ENCODE measurements at regions not wholly inside any gene's neighbourhood (a gene's known extent, or its start where the extent isn't known, plus 50 kb on each side); places are given as distances from the start of the nearest gene placed in this dataset.

DNA sequence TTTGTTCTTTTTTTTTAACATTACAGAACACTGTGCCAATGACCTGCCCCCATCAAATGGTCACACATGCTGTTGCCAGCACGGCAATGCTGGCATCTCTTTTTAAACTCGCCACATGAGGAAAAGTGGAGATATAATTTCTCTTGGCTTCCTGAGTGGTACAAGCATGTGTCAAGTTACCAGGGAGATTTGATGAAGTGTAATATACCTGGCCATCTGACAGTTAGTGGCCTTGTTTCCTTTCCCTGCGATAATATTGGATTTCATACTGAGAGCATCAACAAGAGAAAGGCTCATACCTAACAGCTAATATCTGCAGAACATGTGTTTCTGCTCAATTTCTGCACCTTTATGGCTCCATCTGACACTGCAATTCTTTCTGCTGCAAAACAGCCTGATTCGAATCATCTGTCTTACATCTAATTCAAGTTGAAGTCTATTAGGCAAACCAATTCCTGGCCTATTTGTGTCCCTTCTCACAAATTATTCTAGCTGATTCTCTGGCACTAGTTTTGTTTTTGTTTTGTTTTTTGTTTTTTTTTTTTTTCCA lies 519.5 kb downstream of the PREX1 start:
- H2AFZ ChIP-seq (ENCODE audit: low read length), result no peak overlapping the region
- H3K36me3 ChIP-seq (ENCODE audit: insufficient read depth, low read length), result no peaks in the 10 kb centered on the region
- H3K27ac ChIP-seq (ENCODE audit: low read depth, low read length), result no peak overlapping the region
- peaks cover 16% of the 10 kb centered on the region for H3K27me3 ChIP-seq (ENCODE audit: insufficient read depth, low read length)
- no peak for DNase-seq (ENCODE audit: insufficient read length, low spot score, missing footprints)
- no peaks in the 10 kb centered on the region for H3K4me1 ChIP-seq (ENCODE audit: insufficient read depth, low read length)
- TF ChIP-seq, protein P1, sequence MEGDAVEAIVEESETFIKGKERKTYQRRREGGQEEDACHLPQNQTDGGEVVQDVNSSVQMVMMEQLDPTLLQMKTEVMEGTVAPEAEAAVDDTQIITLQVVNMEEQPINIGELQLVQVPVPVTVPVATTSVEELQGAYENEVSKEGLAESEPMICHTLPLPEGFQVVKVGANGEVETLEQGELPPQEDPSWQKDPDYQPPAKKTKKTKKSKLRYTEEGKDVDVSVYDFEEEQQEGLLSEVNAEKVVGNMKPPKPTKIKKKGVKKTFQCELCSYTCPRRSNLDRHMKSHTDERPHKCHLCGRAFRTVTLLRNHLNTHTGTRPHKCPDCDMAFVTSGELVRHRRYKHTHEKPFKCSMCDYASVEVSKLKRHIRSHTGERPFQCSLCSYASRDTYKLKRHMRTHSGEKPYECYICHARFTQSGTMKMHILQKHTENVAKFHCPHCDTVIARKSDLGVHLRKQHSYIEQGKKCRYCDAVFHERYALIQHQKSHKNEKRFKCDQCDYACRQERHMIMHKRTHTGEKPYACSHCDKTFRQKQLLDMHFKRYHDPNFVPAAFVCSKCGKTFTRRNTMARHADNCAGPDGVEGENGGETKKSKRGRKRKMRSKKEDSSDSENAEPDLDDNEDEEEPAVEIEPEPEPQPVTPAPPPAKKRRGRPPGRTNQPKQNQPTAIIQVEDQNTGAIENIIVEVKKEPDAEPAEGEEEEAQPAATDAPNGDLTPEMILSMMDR (IDR thresholded peaks at IDR 0.05; ENCODE audit: extremely low read depth, low read depth, low read length), result no peak
- H3K9me3 ChIP-seq (ENCODE audit: low read depth, low read length), result no peaks in the 10 kb centered on the region
- H4K20me1 ChIP-seq (ENCODE audit: insufficient read depth, low read length), result no peaks in the 10 kb centered on the region
- no peaks in the 10 kb centered on the region for H3K79me2 ChIP-seq (ENCODE audit: insufficient read depth, low read length)
- H3K4me2 ChIP-seq (ENCODE audit: insufficient read depth, low read length), result no peak overlapping the region
- H3K4me3 ChIP-seq (ENCODE audit: insufficient read depth, low read length), result no peak overlapping the region

DNA sequence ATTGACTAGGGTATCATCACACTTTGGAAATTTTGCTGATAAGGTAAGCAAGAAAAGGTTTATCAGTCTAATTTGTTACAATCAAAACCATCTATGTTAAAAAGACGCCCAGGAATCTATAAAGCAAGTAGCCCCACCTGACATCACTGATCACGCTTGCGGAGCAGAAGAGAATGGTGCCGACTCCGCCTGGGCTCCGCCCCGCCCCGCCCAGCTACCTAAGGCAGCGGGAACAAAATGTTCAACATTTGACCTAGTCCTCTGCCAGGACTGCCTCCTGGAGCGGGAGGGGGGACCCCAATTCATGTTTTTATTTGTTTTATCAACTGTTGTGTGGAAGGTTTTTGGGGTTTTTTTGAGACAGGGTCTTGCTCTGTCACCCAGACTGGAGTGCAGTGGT lies 520.5 kb downstream of the PREX1 start:
- no peaks in the 10 kb centered on the region for H3K4me1 ChIP-seq (ENCODE audit: insufficient read depth, low read length)
- H3K4me2 ChIP-seq (ENCODE audit: insufficient read depth, low read length), result no peak overlapping the region
- H3K36me3 ChIP-seq (ENCODE audit: insufficient read depth, low read length), result no peaks in the 10 kb centered on the region
- no peak overlapping the region for H3K4me3 ChIP-seq (ENCODE audit: insufficient read depth, low read length)
- no peaks in the 10 kb centered on the region for H4K20me1 ChIP-seq (ENCODE audit: insufficient read depth, low read length)
- H3K9me3 ChIP-seq (ENCODE audit: low read depth, low read length), result no peaks in the 10 kb centered on the region
- TF ChIP-seq, protein P1 (IDR thresholded peaks at IDR 0.05; ENCODE audit: extremely low read depth, low read depth, low read length), result no peak
- no peaks in the 10 kb centered on the region for H3K79me2 ChIP-seq (ENCODE audit: insufficient read depth, low read length)
- peaks cover 19% of the 10 kb centered on the region for H3K27me3 ChIP-seq (ENCODE audit: insufficient read depth, low read length)
- DNase-seq (ENCODE audit: insufficient read length, low spot score, missing footprints), result no peak
- H3K27ac ChIP-seq (ENCODE audit: low read depth, low read length), result no peak overlapping the region
- H2AFZ ChIP-seq (ENCODE audit: low read length), result no peak overlapping the region

DNA sequence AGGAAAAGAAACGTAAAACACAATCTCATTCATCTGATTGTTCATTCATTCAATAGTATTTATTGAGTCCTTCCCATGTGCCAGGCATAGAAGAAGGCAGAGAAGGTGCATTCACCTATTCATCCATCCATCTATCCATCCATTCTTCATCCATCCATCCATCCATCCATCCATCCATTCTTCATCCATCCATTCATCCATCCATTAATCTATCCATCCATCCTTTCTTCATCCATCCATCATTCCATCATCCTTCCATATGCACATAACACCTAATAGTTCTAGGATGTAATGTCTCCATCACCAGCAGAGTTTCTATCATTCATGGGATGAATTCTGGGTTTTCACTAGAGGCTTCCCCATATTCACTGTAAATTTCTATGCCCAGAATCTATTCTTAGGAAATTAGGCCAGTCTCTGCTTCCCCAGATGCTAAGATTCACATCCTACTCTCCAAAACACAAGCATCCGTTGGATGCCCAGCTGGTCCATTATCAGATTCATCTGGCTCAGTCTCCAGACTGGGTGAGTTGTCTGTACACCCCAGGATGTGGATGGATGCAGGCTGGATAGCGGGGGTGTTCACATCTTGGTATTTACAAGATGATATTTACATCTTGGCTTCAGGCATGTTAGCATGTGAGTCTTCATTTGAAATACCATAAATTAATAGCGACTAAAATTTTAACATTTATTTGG lies 517.7 kb upstream of the SULF2 start:
- TF ChIP-seq, protein P1 (IDR thresholded peaks at IDR 0.05; ENCODE audit: extremely low read depth, low read depth, low read length), result no peak
- DNase-seq (ENCODE audit: insufficient read length, low spot score, missing footprints), result no peak
- Histone ChIP-seq H3K4me2 (ENCODE audit: insufficient read depth, low read length) (no peak overlapping the region), H2AFZ (ENCODE audit: low read length) (no peak overlapping the region), H4K20me1 (ENCODE audit: insufficient read depth, low read length) (no peaks in the 10 kb centered on the region), H3K4me3 (ENCODE audit: insufficient read depth, low read length) (no peak overlapping the region), H3K79me2 (ENCODE audit: insufficient read depth, low read length) (no peaks in the 10 kb centered on the region), H3K27me3 (ENCODE audit: insufficient read depth, low read length) (peaks cover 27% of the 10 kb centered on the region), H3K4me1 (ENCODE audit: insufficient read depth, low read length) (peaks cover 9% of the 10 kb centered on the region), H3K36me3 (ENCODE audit: insufficient read depth, low read length) (no peaks in the 10 kb centered on the region), H3K27ac (ENCODE audit: low read depth, low read length) (no peak overlapping the region), H3K9me3 (ENCODE audit: low read depth, low read length) (no peaks in the 10 kb centered on the region)

DNA sequence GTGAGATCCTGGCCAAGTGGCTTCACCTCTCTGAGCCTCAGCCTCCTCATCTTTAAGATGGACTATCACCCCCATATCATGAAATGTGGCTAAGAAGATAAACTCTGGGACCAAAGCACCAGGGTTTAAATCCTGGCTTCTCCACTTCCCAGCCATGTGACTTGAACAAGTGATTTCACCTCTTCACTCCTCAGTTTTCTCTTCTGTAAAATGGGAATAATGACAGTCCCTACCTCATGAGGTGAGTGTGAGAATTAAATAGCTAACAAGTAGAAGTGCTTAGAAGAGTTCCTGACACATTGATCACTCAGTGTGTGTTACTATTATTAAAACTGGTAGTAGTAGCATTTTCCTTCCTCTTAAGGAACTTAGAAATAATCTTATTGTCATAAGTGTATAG lies 516.9 kb upstream of the SULF2 start:
- Histone ChIP-seq H4K20me1 (ENCODE audit: insufficient read depth, low read length) (no peaks in the 10 kb centered on the region), H2AFZ (ENCODE audit: low read length) (no peak overlapping the region), H3K79me2 (ENCODE audit: insufficient read depth, low read length) (no peaks in the 10 kb centered on the region), H3K27ac (ENCODE audit: low read depth, low read length) (no peak overlapping the region), H3K4me2 (ENCODE audit: insufficient read depth, low read length) (no peak overlapping the region), H3K27me3 (ENCODE audit: insufficient read depth, low read length) (peaks cover 25% of the 10 kb centered on the region), H3K4me3 (ENCODE audit: insufficient read depth, low read length) (no peak overlapping the region), H3K9me3 (ENCODE audit: low read depth, low read length) (no peaks in the 10 kb centered on the region), H3K36me3 (ENCODE audit: insufficient read depth, low read length) (no peaks in the 10 kb centered on the region), H3K4me1 (ENCODE audit: insufficient read depth, low read length) (peaks cover 9% of the 10 kb centered on the region)
- no peak for DNase-seq (ENCODE audit: insufficient read length, low spot score, missing footprints)
- TF ChIP-seq, protein P1 (IDR thresholded peaks at IDR 0.05; ENCODE audit: extremely low read depth, low read depth, low read length), result no peak

All from osteoblast (primary cell).